IMR-90 (cell line): ENCODE measurements at regions not wholly inside any gene's neighbourhood (a gene's known extent, or its start where the extent isn't known, plus 50 kb on each side); places are given as distances from the start of the nearest gene placed in this dataset.

ENCODE experiments used
- ATAC-seq: fragments of 200-7000 bp; cut with Tn5 transposase; 2 replicates; pipeline ENCODE4 v1.9.1; 2020; ENCODE audit warnings: low read depth, mild to moderate bottlenecking, moderate library complexity
- BruUV-seq: library from RNA; stranded (reverse); fragments of 400-500 nt; replicated peaks from 2 replicates; lab custom pipeline; 2021; lab: Mats Ljungman, UMichigan
- CTCF ChIA-PET: fragments of 300-600 bp; formaldehyde crosslinking; extraction: SDS; loops from one replicate; lab custom pipeline; 2021; ENCODE audit warnings: antibody characterized with exemption; lab: Yijun Ruan, JAX
- POLR2A ChIA-PET: fragments of 300-600 bp; sonication (Branson Sonifier 250); formaldehyde crosslinking; loops from one replicate; lab custom pipeline; 2022; ENCODE audit warnings: antibody characterized with exemption; ENCODE audit not compliant: unreplicated experiment; lab: Charles Lee
- DNase-seq: peaks from one replicate; pipeline ENCODE4 v3.0.0; 2013
- H2AFZ ChIP-seq: replicated peaks from 2 replicates; pipeline ENCODE3; 2013; ENCODE audit warnings: low read length, mild to moderate bottlenecking; ENCODE audit not compliant: poor library complexity
- H2AK5ac ChIP-seq: 2 replicates; pipeline ENCODE4 v1.6.1; 2013; ENCODE audit warnings: low read depth, low read length, inconsistent platforms
- H2AK9ac ChIP-seq: replicated peaks from 2 replicates; pipeline ENCODE3; 2013; ENCODE audit warnings: mild to moderate bottlenecking, low read depth, low read length, moderate library complexity; ENCODE audit not compliant: poor library complexity
- H2BK120ac ChIP-seq: 2 replicates; pipeline ENCODE4 v1.6.1; 2013; ENCODE audit warnings: low read depth, low read length, inconsistent platforms
- H2BK15ac ChIP-seq: 3 replicates; pipeline ENCODE4 v1.6.1; 2013; ENCODE audit warnings: low read depth, low read length, inconsistent platforms
- H2BK20ac ChIP-seq: 2 replicates; pipeline ENCODE4 v1.6.1; 2013; ENCODE audit warnings: low read depth, mild to moderate bottlenecking, inconsistent platforms, low read length, moderate library complexity
- H2BK5ac ChIP-seq: 2 replicates; pipeline ENCODE4 v1.6.1; 2013; ENCODE audit warnings: mild to moderate bottlenecking, low read depth, low read length, inconsistent platforms; ENCODE audit not compliant: poor library complexity, severe bottlenecking
- H3K14ac ChIP-seq: replicated peaks from 2 replicates; pipeline ENCODE4 v1.6.1; 2013; ENCODE audit warnings: low read depth, low read length, inconsistent platforms
- H3K18ac ChIP-seq: 2 replicates; pipeline ENCODE4 v1.6.1; 2013; ENCODE audit warnings: low read depth, low read length, control low read depth
- H3K23ac ChIP-seq: 2 replicates; pipeline ENCODE4 v1.6.1; 2013; ENCODE audit warnings: low read depth, low read length, inconsistent platforms
- H3K27ac ChIP-seq: 2 replicates; pipeline ENCODE4 v1.5.1; 2013; ENCODE audit warnings: mild to moderate bottlenecking, control low read depth, low read length; ENCODE audit not compliant: insufficient read depth
- H3K27me3 ChIP-seq: 2 replicates; pipeline ENCODE4 v1.6.1; 2013; ENCODE audit warnings: low read length; ENCODE audit not compliant: control insufficient read depth, insufficient read depth
- H3K36me3 ChIP-seq: 2 replicates; pipeline ENCODE4 v1.6.1; 2013; ENCODE audit warnings: low read length, mixed read lengths; ENCODE audit not compliant: control insufficient read depth, insufficient read depth
- H3K4ac ChIP-seq: 2 replicates; pipeline ENCODE4 v1.6.1; 2013; ENCODE audit warnings: low read depth, low read length, inconsistent platforms
- H3K4me1 ChIP-seq: 2 replicates; pipeline ENCODE4 v1.6.1; 2013; ENCODE audit warnings: low read length, mixed read lengths; ENCODE audit not compliant: control insufficient read depth, insufficient read depth
- H3K4me2 ChIP-seq: 2 replicates; pipeline ENCODE4 v1.6.1; 2013; ENCODE audit warnings: low read depth, mild to moderate bottlenecking, control low read depth, low read length, moderate library complexity
- H3K4me3 ChIP-seq: 2 replicates; pipeline ENCODE4 v1.5.1; 2013; ENCODE audit warnings: low read depth, mild to moderate bottlenecking, control low read depth, low read length, moderate library complexity; ENCODE audit not compliant: insufficient read depth
- H3K56ac ChIP-seq: 2 replicates; pipeline ENCODE4 v1.6.1; 2013; ENCODE audit warnings: low read length, inconsistent platforms; ENCODE audit not compliant: insufficient read depth; ENCODE audit errors: extremely low read depth
- H3K79me1 ChIP-seq, 2 experiments: 2 replicates each; pipeline ENCODE4 v1.6.1; 2013; ENCODE audit warnings: low read length in 2 of 2, inconsistent platforms in 1 of 2, low read depth in 1 of 2
- H3K9ac ChIP-seq: 2 replicates; pipeline ENCODE4 v1.6.1; 2013; ENCODE audit warnings: low read depth, low read length, control low read depth
- H3K9me1 ChIP-seq: 2 replicates; pipeline ENCODE4 v1.6.1; 2013; ENCODE audit warnings: low read length, inconsistent platforms; ENCODE audit not compliant: insufficient read depth
- H3K9me3 ChIP-seq: 2 replicates; pipeline ENCODE4 v1.6.1; 2013; ENCODE audit warnings: low read length; ENCODE audit not compliant: control insufficient read depth, insufficient read depth
- H4K20me1 ChIP-seq: 2 replicates; pipeline ENCODE4 v1.6.1; 2013; ENCODE audit warnings: low read length, inconsistent platforms; ENCODE audit not compliant: insufficient read depth
- H4K5ac ChIP-seq: 2 replicates; pipeline ENCODE4 v1.6.1; 2013; ENCODE audit warnings: mild to moderate bottlenecking, low read depth, low read length, control low read depth
- H4K8ac ChIP-seq, 2 experiments: 2 replicates each; pipeline ENCODE4 v1.6.1; 2013; ENCODE audit warnings: low read depth in 2 of 2, low read length in 2 of 2, control low read depth in 1 of 2, inconsistent platforms in 1 of 2
- H4K91ac ChIP-seq: 2 replicates; pipeline ENCODE4 v1.6.1; 2013; ENCODE audit warnings: low read depth, low read length, inconsistent platforms; ENCODE audit not compliant: insufficient read depth
- BHLHE40 ChIP-seq: fragments of 150-350 bp; IDR thresholded peaks from 2 replicates; pipeline ENCODE4 v1.6.1; 2016; ENCODE audit warnings: mild to moderate bottlenecking, low read depth, low read length
- CEBPB ChIP-seq: IDR thresholded peaks from 2 replicates; pipeline ENCODE4 v1.6.1; 2012; ENCODE audit warnings: low read depth, low read length, improper control_type of control experiment
- CHD1 ChIP-seq: IDR thresholded peaks from 2 replicates; pipeline ENCODE4 v1.6.1; 2012; ENCODE audit warnings: low read depth, low read length, improper control_type of control experiment
- FOS ChIP-seq: fragments of 150-350 bp; IDR thresholded peaks from 2 replicates; pipeline ENCODE4 v1.6.1; 2016; ENCODE audit warnings: low read depth, low read length
- MAFK ChIP-seq: IDR thresholded peaks from 2 replicates; pipeline ENCODE4 v1.6.1; 2012; ENCODE audit warnings: low read depth, low read length, improper control_type of control experiment
- MAZ ChIP-seq: IDR thresholded peaks from 2 replicates; pipeline ENCODE4 v1.6.1; 2012; ENCODE audit warnings: low read depth, mild to moderate bottlenecking, low read length, improper control_type of control experiment, moderate library complexity, borderline replicate concordance
- MXI1 ChIP-seq: IDR thresholded peaks from 2 replicates; pipeline ENCODE4 v1.6.1; 2012; ENCODE audit warnings: low read depth, mild to moderate bottlenecking, low read length, moderate library complexity, borderline replicate concordance
- NFE2L2 ChIP-seq: fragments of 150-350 bp; IDR thresholded peaks from 2 replicates; pipeline ENCODE4 v1.6.1; 2016; ENCODE audit warnings: low read depth, mild to moderate bottlenecking, low read length
- POLR2A ChIP-seq: IDR thresholded peaks from 2 replicates; pipeline ENCODE4 v1.6.1; 2012; ENCODE audit warnings: mild to moderate bottlenecking, low read depth, low read length
- RAD21 ChIP-seq: IDR thresholded peaks from 2 replicates; pipeline ENCODE4 v1.6.1; 2012; ENCODE audit warnings: low read length, improper control_type of control experiment
- RCOR1 ChIP-seq: IDR thresholded peaks from 2 replicates; pipeline ENCODE4 v1.6.1; 2012; ENCODE audit warnings: mild to moderate bottlenecking, low read length, improper control_type of control experiment; ENCODE audit not compliant: insufficient replicate concordance
- RFX5 ChIP-seq: IDR thresholded peaks from 2 replicates; pipeline ENCODE4 v1.8.0; 2012; ENCODE audit warnings: low read depth, mild to moderate bottlenecking, low read length, moderate library complexity
- SMC3 ChIP-seq: fragments of 150-350 bp; IDR thresholded peaks from 2 replicates; pipeline ENCODE4 v1.6.1; 2016; ENCODE audit warnings: low read depth, mild to moderate bottlenecking, antibody characterized with exemption, low read length, moderate library complexity
- USF2 ChIP-seq: fragments of 150-350 bp; IDR thresholded peaks from 2 replicates; pipeline ENCODE4 v1.6.1; 2017; ENCODE audit warnings: mild to moderate bottlenecking, antibody characterized with exemption, low read length, low read depth
- dilution Hi-C: fragments of 300-500 bp; cut with HindIII; formaldehyde crosslinking; loops from one replicate; pipeline ENCODE4 v1.14.3; 2018; ENCODE audit warnings: low sequenced_read_pairs; ENCODE audit not compliant: unreplicated experiment
- in situ Hi-C: fragments of 300-500 bp; cut with MboI; formaldehyde crosslinking; loops from 3 replicates; pipeline ENCODE4 v1.14.3; 2019; ENCODE audit warnings: low sequenced_read_pairs, inconsistent platforms, mixed read lengths
- intact Hi-C: fragments of 100-400 bp; cut with micrococcal nuclease; formaldehyde crosslinking; loops from 2 replicates; pipeline ENCODE4 v1.10.0; 2022
- TF ChIP-seq, protein P1 (sequence below): fragments of 150-350 bp; IDR thresholded peaks from 2 replicates; pipeline ENCODE4 v1.6.1; 2016; ENCODE audit warnings: low read depth, mild to moderate bottlenecking, low read length, moderate library complexity, borderline replicate concordance
- TF ChIP-seq, protein P2 (sequence below): conservative IDR thresholded peaks from 2 replicates; pipeline ENCODE4 v1.5.1; 2012; ENCODE audit warnings: mild to moderate bottlenecking, low read depth, low read length, improper control_type of control experiment

GRCh38 chrX:113849408-113849807 is 734.5 kb upstream of the HTR2C start:
- Histone ChIP-seq H4K20me1 (no peaks in the 10 kb centered on the region), H3K4me1 (no peaks in the 10 kb centered on the region), H2BK5ac (no peak overlapping the region), H2AK9ac (no peak overlapping the region), H3K23ac (no peak overlapping the region), H4K5ac (no peak overlapping the region), H3K56ac (no peak overlapping the region), H2BK120ac (no peak overlapping the region), H3K79me1 (no peaks in the 10 kb centered on the region), H3K4ac (no peak overlapping the region), H3K18ac (no peak overlapping the region), H3K14ac (no peak overlapping the region), H2BK15ac (no peak overlapping the region), H3K9me3 (no peaks in the 10 kb centered on the region), H3K36me3 (no peaks in the 10 kb centered on the region), H3K4me3 (no peak overlapping the region), H4K91ac (no peak overlapping the region), H3K9me1 (no peaks in the 10 kb centered on the region), H3K9ac (no peak overlapping the region), H2AK5ac (no peak overlapping the region), H3K27ac (no peak overlapping the region), H2BK20ac (no peak overlapping the region), H3K4me2 (no peak overlapping the region), H3K27me3 (no peaks in the 10 kb centered on the region), H4K8ac (no peak overlapping the region), H2AFZ (no peak overlapping the region)
- no peak for ATAC-seq
- dilution Hi-C loops (no loop called here), in situ Hi-C loops (no loop called here), intact Hi-C loops (no loop called here)
- POLR2A ChIA-PET: interaction anchor here (0.7 kb wide), 1 partner anchor 309 kb away, joined by 3 read pairs; no protein-coding TSS in a partner anchor
- no peak for TF ChIP-seq RCOR1
- TF ChIP-seq, protein P1, sequence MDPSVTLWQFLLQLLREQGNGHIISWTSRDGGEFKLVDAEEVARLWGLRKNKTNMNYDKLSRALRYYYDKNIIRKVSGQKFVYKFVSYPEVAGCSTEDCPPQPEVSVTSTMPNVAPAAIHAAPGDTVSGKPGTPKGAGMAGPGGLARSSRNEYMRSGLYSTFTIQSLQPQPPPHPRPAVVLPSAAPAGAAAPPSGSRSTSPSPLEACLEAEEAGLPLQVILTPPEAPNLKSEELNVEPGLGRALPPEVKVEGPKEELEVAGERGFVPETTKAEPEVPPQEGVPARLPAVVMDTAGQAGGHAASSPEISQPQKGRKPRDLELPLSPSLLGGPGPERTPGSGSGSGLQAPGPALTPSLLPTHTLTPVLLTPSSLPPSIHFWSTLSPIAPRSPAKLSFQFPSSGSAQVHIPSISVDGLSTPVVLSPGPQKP: no peak
- no peak for TF ChIP-seq MAFK
- no peak for TF ChIP-seq NFE2L2
- no peak for TF ChIP-seq USF2
- TF ChIP-seq MAZ: no peak
- no peak for TF ChIP-seq MXI1
- no peak for TF ChIP-seq RAD21
- no peak for TF ChIP-seq CEBPB
- no peak for TF ChIP-seq SMC3
- no peak for TF ChIP-seq FOS
- TF ChIP-seq POLR2A: no peak
- TF ChIP-seq, protein P2, sequence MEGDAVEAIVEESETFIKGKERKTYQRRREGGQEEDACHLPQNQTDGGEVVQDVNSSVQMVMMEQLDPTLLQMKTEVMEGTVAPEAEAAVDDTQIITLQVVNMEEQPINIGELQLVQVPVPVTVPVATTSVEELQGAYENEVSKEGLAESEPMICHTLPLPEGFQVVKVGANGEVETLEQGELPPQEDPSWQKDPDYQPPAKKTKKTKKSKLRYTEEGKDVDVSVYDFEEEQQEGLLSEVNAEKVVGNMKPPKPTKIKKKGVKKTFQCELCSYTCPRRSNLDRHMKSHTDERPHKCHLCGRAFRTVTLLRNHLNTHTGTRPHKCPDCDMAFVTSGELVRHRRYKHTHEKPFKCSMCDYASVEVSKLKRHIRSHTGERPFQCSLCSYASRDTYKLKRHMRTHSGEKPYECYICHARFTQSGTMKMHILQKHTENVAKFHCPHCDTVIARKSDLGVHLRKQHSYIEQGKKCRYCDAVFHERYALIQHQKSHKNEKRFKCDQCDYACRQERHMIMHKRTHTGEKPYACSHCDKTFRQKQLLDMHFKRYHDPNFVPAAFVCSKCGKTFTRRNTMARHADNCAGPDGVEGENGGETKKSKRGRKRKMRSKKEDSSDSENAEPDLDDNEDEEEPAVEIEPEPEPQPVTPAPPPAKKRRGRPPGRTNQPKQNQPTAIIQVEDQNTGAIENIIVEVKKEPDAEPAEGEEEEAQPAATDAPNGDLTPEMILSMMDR: no peak
- no peak for TF ChIP-seq CHD1
- TF ChIP-seq BHLHE40: no peak
- no peak for TF ChIP-seq RFX5
- BruUV-seq: no TSS peak
- CTCF ChIA-PET: no interaction called here
- no peak for DNase-seq
